Uterus (tissue), 2 donors: ENCODE measurements at regions not wholly inside any gene's neighbourhood (a gene's known extent, or its start where the extent isn't known, plus 50 kb on each side); places are given as distances from the start of the nearest gene placed in this dataset.

Experiments used
- POLR2A ChIP-seq, 2 donors: fragments of 450-650 bp; IDR thresholded peaks; one replicate each; pipeline ENCODE4 v1.6.1; 2016; ENCODE audit warnings: antibody characterized with exemption in 2 of 2, mild to moderate bottlenecking in 1 of 2, moderate library complexity in 1 of 2
- TF ChIP-seq, protein P1 (sequence below), 4 experiments: fragments of 200-600 bp in 2 of 4; fragments of 450-650 bp in 2 of 4; sonication (generic) in 2 of 4; IDR thresholded peaks; one replicate each; pipeline ENCODE4 v1.5.1; 2016 to 2019; ENCODE audit warnings: antibody characterized with exemption in 4 of 4, mild to moderate bottlenecking in 2 of 4, moderate library complexity in 1 of 4

DNA sequence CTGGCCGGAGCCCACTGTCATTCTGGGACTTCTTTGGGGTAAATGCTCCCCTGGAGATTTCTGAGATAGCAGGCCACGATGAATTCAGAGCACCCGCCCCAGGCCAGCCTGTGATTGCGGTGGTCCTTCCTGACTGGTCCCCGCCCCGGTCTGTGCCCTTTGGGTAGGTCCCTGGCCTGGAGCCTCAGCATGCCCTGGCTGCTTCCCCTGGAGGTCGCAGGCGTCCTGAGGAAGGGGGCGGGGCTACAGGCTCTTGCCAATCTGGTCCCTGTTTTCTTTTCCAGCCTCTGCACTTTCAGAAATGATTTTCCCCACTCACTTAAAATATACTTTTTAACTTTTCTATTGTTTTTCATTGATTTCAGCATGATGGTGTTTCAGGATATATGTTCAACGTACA is 250.2 kb upstream of the ATP10A start:
- TF ChIP-seq, protein P1, sequence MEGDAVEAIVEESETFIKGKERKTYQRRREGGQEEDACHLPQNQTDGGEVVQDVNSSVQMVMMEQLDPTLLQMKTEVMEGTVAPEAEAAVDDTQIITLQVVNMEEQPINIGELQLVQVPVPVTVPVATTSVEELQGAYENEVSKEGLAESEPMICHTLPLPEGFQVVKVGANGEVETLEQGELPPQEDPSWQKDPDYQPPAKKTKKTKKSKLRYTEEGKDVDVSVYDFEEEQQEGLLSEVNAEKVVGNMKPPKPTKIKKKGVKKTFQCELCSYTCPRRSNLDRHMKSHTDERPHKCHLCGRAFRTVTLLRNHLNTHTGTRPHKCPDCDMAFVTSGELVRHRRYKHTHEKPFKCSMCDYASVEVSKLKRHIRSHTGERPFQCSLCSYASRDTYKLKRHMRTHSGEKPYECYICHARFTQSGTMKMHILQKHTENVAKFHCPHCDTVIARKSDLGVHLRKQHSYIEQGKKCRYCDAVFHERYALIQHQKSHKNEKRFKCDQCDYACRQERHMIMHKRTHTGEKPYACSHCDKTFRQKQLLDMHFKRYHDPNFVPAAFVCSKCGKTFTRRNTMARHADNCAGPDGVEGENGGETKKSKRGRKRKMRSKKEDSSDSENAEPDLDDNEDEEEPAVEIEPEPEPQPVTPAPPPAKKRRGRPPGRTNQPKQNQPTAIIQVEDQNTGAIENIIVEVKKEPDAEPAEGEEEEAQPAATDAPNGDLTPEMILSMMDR (IDR thresholded peaks at IDR 0.05): no peak
- TF ChIP-seq POLR2A (IDR thresholded peaks at IDR 0.05): no peak
